ENCODE measurements at regions not wholly inside any gene's neighbourhood (a gene's known extent, or its start where the extent isn't known, plus 50 kb on each side); places are given as distances from the start of the nearest gene placed in this dataset.

GRCh38 chr6:26305641-26305969 lies 59.4 kb upstream of the BTN3A2 start:
- no peak for TF ChIP-seq EZH2phosphoT487 (IDR thresholded peaks at IDR 0.05; ENCODE audit: low read depth)
- Histone ChIP-seq H2AFZ (ENCODE audit: low read depth, low read length) (peak overlapping the region; percentile 68; the same call in 1 of the 2 replicates), H3K79me2 (ENCODE audit: low read length) (no peaks in the 10 kb centered on the region), H3K4me1 (ENCODE audit: low read length) (peaks cover 28% of the 10 kb centered on the region), H3K4me2 (ENCODE audit: low read length) (peak overlapping the region; percentile 92), H3K9ac (ENCODE audit: low read length) (peak overlapping the region; percentile 58), H3K36me3 (replicated peaks; ENCODE audit: low read depth, low read length) (no peaks in the 10 kb centered on the region), H3K4me3 (ENCODE audit: low read length) (peak overlapping the region; percentile 97), H4K20me1 (ENCODE audit: insufficient read depth, low read length) (no peaks in the 10 kb centered on the region), H3K27ac (ENCODE audit: low read length) (peak overlapping the region; percentile 96), H3K9me3 (ENCODE audit: insufficient read depth, low read length) (no peaks in the 10 kb centered on the region), H3K27me3 (ENCODE audit: low read depth, low read length) (no peaks in the 10 kb centered on the region)

DNA sequence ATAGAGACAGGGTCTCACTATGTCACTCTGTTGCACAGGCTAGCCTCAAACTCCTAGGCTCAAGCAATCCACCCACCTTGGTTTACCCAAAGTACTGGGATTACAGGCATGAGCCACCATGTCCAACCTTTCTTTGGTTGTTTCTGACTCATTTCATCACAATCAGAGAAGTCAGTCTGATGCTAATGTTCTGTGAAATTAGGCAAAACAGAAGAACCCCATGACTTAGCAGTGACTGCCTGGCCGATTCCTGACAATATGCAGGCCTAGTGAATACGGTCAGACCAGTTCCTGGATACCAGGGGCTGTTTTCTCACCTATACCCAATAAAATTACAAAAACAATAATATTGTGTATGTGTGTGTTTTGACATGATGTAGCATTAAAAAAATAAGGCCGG lies 58.8 kb upstream of the BTN3A2 start:
- Histone ChIP-seq H3K9me3 (ENCODE audit: insufficient read depth, low read length) (no peaks in the 10 kb centered on the region), H2AFZ (ENCODE audit: low read depth, low read length) (no peak overlapping the region), H3K79me2 (ENCODE audit: low read length) (no peaks in the 10 kb centered on the region), H3K27me3 (ENCODE audit: low read depth, low read length) (no peaks in the 10 kb centered on the region), H3K36me3 (replicated peaks; ENCODE audit: low read depth, low read length) (no peaks in the 10 kb centered on the region), H3K27ac (ENCODE audit: low read length) (no peak overlapping the region), H3K4me3 (ENCODE audit: low read length) (no peak overlapping the region), H4K20me1 (ENCODE audit: insufficient read depth, low read length) (no peaks in the 10 kb centered on the region), H3K4me2 (ENCODE audit: low read length) (no peak overlapping the region), H3K9ac (ENCODE audit: low read length) (no peak overlapping the region), H3K4me1 (ENCODE audit: low read length) (peaks cover 31% of the 10 kb centered on the region)
- TF ChIP-seq EZH2phosphoT487 (IDR thresholded peaks at IDR 0.05; ENCODE audit: low read depth), result no peak
- TF ChIP-seq, protein P1, sequence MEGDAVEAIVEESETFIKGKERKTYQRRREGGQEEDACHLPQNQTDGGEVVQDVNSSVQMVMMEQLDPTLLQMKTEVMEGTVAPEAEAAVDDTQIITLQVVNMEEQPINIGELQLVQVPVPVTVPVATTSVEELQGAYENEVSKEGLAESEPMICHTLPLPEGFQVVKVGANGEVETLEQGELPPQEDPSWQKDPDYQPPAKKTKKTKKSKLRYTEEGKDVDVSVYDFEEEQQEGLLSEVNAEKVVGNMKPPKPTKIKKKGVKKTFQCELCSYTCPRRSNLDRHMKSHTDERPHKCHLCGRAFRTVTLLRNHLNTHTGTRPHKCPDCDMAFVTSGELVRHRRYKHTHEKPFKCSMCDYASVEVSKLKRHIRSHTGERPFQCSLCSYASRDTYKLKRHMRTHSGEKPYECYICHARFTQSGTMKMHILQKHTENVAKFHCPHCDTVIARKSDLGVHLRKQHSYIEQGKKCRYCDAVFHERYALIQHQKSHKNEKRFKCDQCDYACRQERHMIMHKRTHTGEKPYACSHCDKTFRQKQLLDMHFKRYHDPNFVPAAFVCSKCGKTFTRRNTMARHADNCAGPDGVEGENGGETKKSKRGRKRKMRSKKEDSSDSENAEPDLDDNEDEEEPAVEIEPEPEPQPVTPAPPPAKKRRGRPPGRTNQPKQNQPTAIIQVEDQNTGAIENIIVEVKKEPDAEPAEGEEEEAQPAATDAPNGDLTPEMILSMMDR (IDR thresholded peaks at IDR 0.05; ENCODE audit: low read depth, low read length), result no peak

DNA sequence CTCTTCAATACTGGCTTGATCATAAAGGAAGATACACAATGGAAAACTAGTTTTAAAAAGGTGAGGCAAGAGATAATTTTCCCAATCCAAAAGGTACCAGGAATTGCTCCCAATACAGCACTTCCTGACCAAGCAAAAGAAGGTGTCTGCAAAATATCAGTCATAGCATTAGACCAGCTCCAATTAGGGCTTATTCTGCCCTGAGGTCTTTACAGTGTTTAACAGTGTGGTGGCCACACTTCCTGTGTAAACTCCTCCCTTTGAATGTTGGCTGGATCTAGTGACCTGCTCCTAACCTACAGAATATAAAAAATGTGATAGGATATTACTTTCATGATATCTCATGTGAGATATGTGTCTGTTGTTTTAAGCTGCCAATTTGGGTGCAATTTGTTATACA lies 57.1 kb upstream of the BTN3A2 start:
- Histone ChIP-seq H3K4me1 (ENCODE audit: low read length) (peaks cover 29% of the 10 kb centered on the region), H3K9ac (ENCODE audit: low read length) (no peak overlapping the region), H3K79me2 (ENCODE audit: low read length) (no peaks in the 10 kb centered on the region), H2AFZ (ENCODE audit: low read depth, low read length) (no peak overlapping the region), H3K36me3 (replicated peaks; ENCODE audit: low read depth, low read length) (no peaks in the 10 kb centered on the region), H3K27ac (ENCODE audit: low read length) (no peak overlapping the region), H3K4me2 (ENCODE audit: low read length) (no peak overlapping the region), H4K20me1 (ENCODE audit: insufficient read depth, low read length) (no peaks in the 10 kb centered on the region), H3K27me3 (ENCODE audit: low read depth, low read length) (no peaks in the 10 kb centered on the region), H3K4me3 (ENCODE audit: low read length) (no peak overlapping the region), H3K9me3 (ENCODE audit: insufficient read depth, low read length) (no peaks in the 10 kb centered on the region)
- TF ChIP-seq, protein P1 (IDR thresholded peaks at IDR 0.05; ENCODE audit: low read depth, low read length), result no peak

DNA sequence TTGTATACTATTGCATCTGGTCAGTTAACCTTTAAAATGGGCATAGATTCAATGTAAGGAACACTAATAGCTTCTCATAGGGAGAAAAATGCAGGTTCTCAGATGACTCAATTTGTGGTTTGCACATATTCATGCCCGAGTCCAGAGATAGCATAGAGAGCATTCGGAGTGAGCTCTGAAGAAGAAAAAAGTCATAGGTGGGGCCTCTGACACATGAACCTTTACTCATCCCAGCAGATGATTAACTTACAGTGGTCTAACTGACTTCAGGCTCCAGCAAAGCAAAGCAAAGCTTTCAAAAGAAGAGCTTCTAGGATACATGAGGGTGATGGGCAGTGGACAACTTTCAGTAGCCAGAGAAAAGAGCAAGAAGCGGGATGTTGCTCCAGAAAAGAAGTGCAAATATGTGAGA lies 55.3 kb upstream of the BTN3A2 start:
- no peaks in the 10 kb centered on the region for H4K20me1 ChIP-seq (ENCODE audit: insufficient read depth, low read length)
- peaks cover 24% of the 10 kb centered on the region for H3K4me1 ChIP-seq (ENCODE audit: low read length)
- no peaks in the 10 kb centered on the region for H3K9me3 ChIP-seq (ENCODE audit: insufficient read depth, low read length)
- no peak overlapping the region for H2AFZ ChIP-seq (ENCODE audit: low read depth, low read length)
- TF ChIP-seq, protein P1 (IDR thresholded peaks at IDR 0.05; ENCODE audit: low read depth, low read length), result no peak
- no peak for TF ChIP-seq EZH2phosphoT487 (IDR thresholded peaks at IDR 0.05; ENCODE audit: low read depth)
- no peak overlapping the region for H3K9ac ChIP-seq (ENCODE audit: low read length)
- peak overlapping the region; percentile 93 for H3K4me3 ChIP-seq (ENCODE audit: low read length)
- H3K79me2 ChIP-seq (ENCODE audit: low read length), result no peaks in the 10 kb centered on the region
- H3K36me3 ChIP-seq (replicated peaks; ENCODE audit: low read depth, low read length), result no peaks in the 10 kb centered on the region
- 0 out of 2 replicates have a peak overlapping the region, but pooled peaks have one; percentile 0 for H3K27ac ChIP-seq (ENCODE audit: low read length)
- H3K27me3 ChIP-seq (ENCODE audit: low read depth, low read length), result no peaks in the 10 kb centered on the region
- peak overlapping the region; percentile 80 for H3K4me2 ChIP-seq (ENCODE audit: low read length)

DNA sequence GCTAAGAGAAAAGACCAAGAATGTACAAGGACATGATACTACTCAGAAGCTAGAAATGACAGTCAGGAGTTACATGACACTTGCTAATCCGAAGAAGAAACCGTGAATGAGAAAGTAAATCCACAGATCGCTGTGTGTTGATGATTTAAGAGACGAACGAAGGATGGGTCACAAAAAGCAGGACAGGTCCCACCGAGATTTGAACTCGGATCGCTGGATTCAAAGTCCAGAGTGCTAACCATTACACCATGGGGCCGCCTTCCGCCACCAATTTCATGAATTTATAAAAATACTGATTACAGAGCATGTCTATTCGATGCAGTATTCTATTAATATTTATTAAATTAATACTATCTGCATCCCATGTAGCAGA lies 54.0 kb upstream of the BTN3A2 start:
- H3K36me3 ChIP-seq (replicated peaks; ENCODE audit: low read depth, low read length), result no peaks in the 10 kb centered on the region
- peak overlapping the region; percentile 72 for H3K27ac ChIP-seq (ENCODE audit: low read length)
- H4K20me1 ChIP-seq (ENCODE audit: insufficient read depth, low read length), result no peaks in the 10 kb centered on the region
- H3K4me3 ChIP-seq (ENCODE audit: low read length), result peak overlapping the region; percentile 93
- no peaks in the 10 kb centered on the region for H3K9me3 ChIP-seq (ENCODE audit: insufficient read depth, low read length)
- H3K79me2 ChIP-seq (ENCODE audit: low read length), result no peaks in the 10 kb centered on the region
- TF ChIP-seq, protein P1 (IDR thresholded peaks at IDR 0.05; ENCODE audit: low read depth, low read length), result no peak
- no peak for TF ChIP-seq EZH2phosphoT487 (IDR thresholded peaks at IDR 0.05; ENCODE audit: low read depth)
- peaks cover 20% of the 10 kb centered on the region for H3K4me1 ChIP-seq (ENCODE audit: low read length)
- no peaks in the 10 kb centered on the region for H3K27me3 ChIP-seq (ENCODE audit: low read depth, low read length)
- peak overlapping the region; percentile 80 for H3K4me2 ChIP-seq (ENCODE audit: low read length)
- no peak overlapping the region for H2AFZ ChIP-seq (ENCODE audit: low read depth, low read length)
- H3K9ac ChIP-seq (ENCODE audit: low read length), result peak overlapping the region; percentile 69
